ENCODE measurements at regions not wholly inside any gene's neighbourhood (a gene's known extent, or its start where the extent isn't known, plus 50 kb on each side); places are given as distances from the start of the nearest gene placed in this dataset.
"Not testable (repeated sequence)": the region's sequence is repeated elsewhere in the genome, so short reads cannot be mapped to it uniquely, and the experiment has no call there.

DNA sequence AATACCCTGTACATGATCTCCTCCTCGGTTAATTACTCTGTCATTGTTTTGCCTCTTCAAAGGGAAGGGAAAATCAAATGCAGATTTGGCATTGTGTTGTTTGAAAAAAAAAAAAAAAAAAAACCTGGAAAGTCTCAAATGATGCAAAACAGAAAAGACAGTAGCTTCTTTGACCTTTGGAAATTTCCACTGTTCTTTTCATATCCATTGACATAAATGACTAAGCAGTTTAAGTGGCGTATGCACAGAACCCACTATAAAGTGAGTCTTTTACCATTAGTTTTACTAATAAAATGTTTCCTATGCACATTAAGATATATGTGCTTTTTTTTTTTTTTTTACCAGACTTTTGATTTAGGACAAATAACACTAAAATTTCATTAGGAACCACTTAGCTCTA, 704.3 kb downstream of the TFAP2A start:
- no peak for DNase-seq (ENCODE audit: low spot score)

- no peak for DNase-seq (ENCODE audit: low spot score)
Observed at GRCh38 chr6:9708600-9708999, 706.3 kb downstream of the TFAP2A start.

- no peak for DNase-seq (ENCODE audit: low spot score)
Observed at GRCh38 chr6:9704989-9705388, 709.9 kb downstream of the TFAP2A start.

GRCh38 chr6:9702914-9703313, 712.0 kb downstream of the TFAP2A start:
- no peak for DNase-seq (ENCODE audit: low spot score)

DNA sequence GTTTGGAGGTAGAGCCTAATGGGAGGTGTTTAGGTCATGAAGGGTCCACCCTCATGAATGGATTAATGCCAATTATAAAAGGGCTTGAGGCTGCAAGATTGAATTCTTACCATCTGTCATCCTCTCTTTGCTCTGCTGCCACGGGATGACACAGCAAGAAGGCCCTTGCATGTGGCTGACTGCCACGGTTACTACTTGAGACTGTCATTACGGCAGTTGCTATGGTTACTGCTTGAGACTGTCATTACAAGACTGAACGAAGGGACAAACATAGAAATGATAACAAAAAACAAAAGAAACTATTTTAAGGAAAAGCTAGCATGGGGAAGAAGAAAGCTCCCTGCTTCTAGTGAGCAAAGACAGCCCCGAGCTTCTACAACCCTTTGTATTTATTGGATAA, 715.0 kb downstream of the TFAP2A start:
- DNase-seq (ENCODE audit: low spot score), result no peak

DNA sequence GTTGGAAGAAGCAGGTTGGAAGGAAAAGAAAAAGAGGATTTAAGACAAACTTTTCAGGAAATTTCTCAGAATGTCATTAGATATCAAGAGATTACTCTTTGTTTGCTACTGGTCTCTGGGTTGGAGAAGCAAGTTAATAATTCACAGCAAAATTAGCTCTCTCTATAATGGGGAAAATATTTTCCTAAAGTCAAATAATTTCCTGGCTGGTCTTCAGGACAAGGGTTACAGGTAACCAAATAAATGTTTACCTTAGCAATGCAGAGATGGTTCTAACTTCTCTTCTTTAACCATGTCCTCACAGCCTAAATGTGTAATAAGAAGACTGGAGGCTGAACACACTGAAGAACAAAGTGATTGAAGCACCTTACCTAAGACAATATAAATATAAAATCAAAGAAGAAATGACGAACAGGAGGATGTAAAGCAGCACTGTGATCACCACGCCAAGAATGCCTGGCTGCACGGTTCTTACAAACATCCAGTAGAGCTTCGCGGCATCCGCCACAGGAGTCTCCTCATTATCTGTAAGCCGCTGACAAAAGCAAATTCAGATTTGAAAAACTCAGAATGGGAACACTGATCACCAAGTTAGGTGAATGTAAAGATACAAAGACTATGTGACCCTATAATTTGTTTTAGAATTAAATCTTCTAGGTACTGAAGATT, 717.5 kb downstream of the TFAP2A start:
- DNase-seq (ENCODE audit: low spot score), result no peak

GRCh38 chr6:9690388-9690787, 724.5 kb downstream of the TFAP2A start:
- no peak for DNase-seq (ENCODE audit: low spot score)

GRCh38 chr6:9680727-9681126, 734.1 kb downstream of the TFAP2A start:
- DNase-seq (ENCODE audit: low spot score), result not testable (repeated sequence)

GRCh38 chr6:9675122-9675521, 739.8 kb downstream of the TFAP2A start:
- no peak for DNase-seq (ENCODE audit: low spot score)

DNA sequence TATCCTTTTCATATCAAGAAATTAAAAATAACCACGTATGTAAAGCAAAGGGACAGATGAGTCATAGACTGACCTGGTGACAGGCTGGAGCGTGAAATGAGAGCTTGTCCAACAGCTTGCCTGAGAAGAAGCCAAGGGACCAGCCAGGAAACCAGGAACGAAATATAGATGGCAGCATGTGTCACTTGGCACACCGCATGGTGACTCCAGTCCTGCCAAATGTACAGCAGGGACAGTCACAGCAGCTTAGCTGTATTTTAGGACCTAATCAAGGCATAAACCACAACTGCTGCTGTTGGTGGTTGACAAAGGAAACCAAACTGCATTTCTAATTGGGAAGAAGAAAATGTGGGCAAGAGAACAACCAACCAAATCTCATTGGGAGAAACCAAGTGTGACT, 755.0 kb downstream of the TFAP2A start:
- DNase-seq (ENCODE audit: low spot score), result no peak

- DNase-seq (ENCODE audit: low spot score), result no peak
Observed at GRCh38 chr6:9657994-9658393, 756.9 kb downstream of the TFAP2A start.

DNA sequence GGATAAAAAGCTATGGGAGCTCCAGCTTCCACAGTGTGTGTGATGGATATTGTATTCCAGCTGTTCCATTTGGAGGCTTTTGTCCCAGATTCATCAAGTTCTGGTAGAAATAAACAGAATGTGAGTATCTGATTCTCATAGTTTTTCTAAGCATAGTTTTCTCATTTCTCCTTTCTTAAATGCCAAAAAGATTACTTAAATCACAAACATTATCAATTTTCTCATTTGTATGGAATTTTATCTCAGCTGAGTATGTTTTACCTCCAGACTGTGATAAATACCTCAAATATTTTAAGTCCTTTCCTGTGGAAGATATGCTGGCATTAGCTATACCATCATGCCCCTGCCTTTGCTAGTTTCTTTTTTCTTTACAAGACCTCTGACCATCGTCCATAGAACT, 767.3 kb downstream of the TFAP2A start:
- peak; percentile 12 for DNase-seq (ENCODE audit: low spot score)

- DNase-seq (ENCODE audit: low spot score), result peak; percentile 10
Observed at GRCh38 chr6:9647071-9647445, 767.8 kb downstream of the TFAP2A start.

DNA sequence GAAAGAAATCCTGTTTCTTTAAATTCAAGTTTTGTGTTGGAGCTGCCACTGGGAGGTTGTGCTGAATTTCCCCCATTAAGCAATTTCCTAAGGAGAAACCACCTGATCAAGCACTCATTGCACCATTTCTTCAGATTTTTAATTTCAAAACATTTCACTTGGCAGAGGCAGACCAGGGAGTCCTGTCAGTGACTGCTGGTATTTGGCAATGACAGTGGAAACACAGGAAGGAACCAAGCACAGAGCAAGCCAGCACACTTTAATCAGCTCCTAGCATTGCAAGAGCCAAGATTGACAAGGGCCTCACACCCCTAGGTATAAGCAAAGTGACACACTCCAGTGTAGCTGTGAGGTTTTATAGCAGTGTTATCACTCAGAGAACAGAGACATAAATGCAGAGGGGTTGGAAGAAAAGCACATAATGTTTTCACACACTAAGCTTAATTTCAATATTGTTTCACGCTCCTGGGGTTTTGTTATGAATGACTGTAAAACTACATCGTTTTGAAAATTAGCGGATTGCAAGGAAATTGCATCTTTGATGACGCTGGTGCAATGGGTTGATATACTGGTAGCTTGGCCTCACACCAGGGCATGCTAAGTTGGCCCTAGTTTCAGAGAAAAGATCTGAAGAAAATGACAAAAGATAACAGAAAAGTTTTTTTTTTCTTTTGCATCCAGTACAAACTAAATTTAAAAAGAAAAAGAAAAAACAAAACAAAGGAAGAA, 768.4 kb downstream of the TFAP2A start:
- peak; percentile 15 for DNase-seq (ENCODE audit: low spot score)

- no peak for DNase-seq (ENCODE audit: low spot score)
Observed at GRCh38 chr6:9638861-9639260, 776.0 kb downstream of the TFAP2A start.

- no peak for DNase-seq (ENCODE audit: low spot score)
Observed at GRCh38 chr6:9634776-9635175, 780.1 kb downstream of the TFAP2A start.

- DNase-seq (ENCODE audit: low spot score), result no peak
Observed at GRCh38 chr6:9632026-9632425, 782.8 kb downstream of the TFAP2A start.

GRCh38 chr6:9628819-9629218, 786.1 kb downstream of the TFAP2A start:
- DNase-seq (ENCODE audit: low spot score), result no peak

GRCh38 chr6:9627916-9628315, 787.0 kb downstream of the TFAP2A start:
- DNase-seq (ENCODE audit: low spot score), result no peak

DNA sequence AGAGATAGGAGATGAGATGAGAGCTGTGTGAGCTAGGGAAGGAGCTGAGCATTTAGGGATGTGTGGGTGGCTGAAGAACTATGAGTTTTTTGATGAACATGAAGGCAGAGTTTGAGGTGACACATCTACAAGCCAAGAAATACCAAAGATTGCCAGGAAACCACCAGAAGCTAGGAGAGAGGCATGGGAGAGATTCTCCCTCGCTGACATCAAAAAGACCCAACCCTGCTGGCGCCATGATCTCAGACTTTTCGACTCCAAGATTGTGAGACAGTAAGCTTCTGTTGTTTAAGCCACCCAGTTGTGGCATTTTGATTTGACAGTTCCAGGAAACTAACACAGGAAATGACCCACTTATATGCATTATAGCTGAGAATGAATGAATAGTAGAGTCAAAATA, 790.9 kb downstream of the TFAP2A start:
- no peak for DNase-seq (ENCODE audit: low spot score)

DNA sequence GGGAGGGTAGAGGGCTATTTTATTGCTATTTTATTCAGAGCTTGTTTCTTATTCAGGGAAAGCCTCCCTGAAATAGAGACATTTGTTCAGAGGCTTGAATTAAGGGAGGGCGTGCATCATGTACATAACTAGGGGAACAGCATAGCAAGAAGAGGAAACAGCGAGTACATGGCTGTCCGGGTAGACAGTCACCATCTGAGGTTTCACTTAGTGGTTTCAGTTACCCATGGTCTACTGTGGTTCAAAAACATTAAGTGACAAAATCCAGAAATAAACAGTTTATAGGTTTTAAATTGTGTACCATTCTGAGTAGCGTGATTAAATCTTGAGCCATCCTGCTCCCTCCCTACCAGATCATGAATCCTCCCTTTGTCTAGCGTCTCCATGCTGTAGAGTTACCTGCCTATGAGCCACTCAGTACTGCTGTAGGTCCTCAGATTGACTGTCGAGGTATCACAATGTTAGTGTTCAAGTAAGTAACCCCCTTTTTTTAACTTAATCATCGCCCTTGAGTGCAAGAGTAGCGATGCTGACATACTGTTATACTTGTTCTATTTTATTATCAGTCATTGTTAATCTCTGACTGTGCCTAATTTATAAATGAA, 791.5 kb downstream of the TFAP2A start:
- no peak for DNase-seq (ENCODE audit: low spot score)

DNA sequence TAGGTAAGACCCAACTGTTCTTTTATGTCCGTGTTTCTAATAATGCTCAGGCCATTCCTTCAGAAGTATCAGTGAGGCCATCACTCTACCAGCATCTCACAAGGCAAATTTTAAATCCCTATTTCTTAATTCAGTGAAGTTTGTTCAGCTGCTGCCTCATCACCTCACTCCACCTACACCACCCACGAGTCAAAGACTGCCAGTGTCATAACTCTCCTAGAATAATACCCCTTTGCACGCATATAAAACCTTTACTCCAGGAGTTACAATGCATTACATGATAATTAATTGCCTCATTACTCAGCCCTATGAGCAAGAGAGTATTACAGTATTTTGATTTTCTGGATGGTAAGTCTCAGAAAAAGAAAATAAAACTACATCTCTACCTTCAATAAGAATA, 793.6 kb downstream of the TFAP2A start:
- no peak for DNase-seq (ENCODE audit: low spot score)

DNA sequence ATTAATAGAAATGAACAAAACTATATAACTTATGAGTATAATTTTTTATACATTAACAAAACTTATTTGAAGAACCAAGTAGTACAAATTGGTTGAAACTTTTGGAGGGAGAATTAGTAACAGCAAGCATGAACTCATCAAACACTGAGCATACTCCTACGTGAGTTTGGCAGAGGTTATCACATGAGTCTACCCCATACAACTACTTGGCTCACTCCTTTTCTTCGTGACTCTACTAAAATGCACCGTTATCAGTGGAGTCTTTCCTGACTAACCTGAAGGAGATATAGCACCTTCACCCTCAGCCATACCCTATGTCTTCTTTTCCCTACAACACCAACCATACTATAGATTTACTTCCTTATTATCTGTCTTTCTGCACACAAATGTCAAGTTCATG, 794.2 kb downstream of the TFAP2A start:
- DNase-seq (ENCODE audit: low spot score), result no peak
